ENCODE measurements at regions not wholly inside any gene's neighbourhood (a gene's known extent, or its start where the extent isn't known, plus 50 kb on each side); places are given as distances from the start of the nearest gene placed in this dataset.
"Not testable (repeated sequence)": the region's sequence is repeated elsewhere in the genome, so short reads cannot be mapped to it uniquely, and the experiment has no call there.

DNA sequence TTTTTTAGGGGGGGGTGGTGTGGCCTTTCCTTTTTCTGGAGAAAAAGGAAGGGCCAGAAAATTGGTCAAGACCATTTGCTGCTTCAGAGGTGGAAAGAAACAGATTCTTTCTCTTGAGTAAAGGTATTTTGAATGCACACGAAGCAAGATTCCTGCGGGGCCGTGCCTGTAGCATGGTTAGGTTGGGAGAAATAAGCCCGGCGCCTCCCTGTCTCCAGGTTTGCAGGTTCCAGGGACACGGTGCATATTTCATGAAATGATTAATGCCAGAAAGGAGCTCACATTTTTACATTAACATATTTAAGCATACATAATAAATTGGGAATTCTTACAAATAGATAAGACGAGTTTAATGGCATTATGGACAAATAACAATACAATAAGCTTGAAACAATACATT is 409.5 kb upstream of the IRX1 start:
- DNase-seq = no peak

DNA sequence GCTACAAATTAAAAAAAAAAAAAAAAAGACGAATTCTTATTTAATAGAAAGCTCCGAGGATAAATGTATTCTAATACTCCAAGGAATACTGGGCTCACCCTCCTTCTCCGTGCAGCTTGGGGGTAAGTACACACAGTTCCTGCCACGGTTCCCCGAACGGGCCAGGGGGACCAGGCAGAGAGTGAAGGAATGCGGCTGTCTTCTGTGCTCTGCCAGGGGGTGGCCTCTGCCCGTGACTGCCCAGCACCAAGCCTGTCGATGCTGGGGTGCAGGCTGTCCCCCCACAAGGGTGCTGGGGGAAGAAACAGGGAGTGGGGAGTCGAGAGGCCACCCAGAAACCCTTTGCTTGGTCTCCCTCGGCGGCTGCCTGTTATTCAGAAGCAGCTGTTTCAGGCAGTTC is 410.1 kb upstream of the IRX1 start:
- no peak for DNase-seq

DNA sequence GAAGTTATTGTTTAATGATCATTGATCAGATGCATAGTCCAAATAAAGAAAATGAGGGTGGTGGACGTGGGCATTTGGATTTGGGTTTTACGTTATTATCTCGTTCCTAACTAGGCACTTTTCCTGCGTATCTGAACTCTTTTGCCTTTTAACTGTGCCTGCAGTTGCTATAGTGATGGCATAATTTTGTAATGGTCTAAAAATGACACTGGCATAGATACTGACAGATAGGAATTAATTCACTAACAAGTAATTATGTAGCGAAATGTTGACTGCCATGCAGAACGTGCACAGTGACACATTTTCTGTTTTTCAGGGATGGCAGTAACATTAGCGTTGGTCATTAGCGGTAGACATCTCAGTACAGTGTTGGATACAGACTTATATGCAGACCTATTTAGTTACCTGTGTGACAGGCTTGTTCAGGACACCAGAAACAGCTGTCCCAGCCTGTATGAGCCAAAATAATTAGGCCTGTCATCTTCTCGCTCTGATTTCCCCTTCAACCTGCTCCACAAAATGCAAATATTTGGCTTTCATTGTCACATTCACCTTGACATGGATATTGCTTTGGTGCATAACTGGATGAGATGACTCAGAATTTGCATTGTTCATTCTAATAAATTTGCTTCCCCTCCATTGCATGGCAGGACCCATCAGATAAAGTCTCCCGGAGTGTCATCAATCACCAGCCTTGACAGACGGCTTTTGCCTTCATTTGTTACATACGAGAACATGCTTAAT is 413.3 kb upstream of the IRX1 start:
- no peak for DNase-seq

DNA sequence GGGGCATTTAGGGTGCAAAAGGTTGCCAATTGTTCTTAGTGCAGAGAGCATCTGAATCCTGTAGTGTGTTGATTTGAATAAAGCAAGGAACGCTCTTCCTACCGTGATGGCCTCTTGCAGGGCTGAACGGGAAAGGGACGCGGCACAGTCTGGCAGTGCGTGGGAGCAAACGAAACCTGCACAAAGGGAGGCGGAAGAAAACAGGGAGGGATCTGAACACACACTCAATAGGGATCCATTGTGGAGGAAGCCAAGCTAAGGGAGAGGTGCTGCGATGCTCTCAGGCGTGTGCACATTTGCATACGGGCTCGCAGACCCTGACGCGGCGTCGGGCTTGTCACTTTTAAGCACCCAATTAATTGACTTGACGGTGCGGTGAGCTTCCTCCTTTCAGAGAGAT is 414.0 kb upstream of the IRX1 start:
- no peak for DNase-seq

DNA sequence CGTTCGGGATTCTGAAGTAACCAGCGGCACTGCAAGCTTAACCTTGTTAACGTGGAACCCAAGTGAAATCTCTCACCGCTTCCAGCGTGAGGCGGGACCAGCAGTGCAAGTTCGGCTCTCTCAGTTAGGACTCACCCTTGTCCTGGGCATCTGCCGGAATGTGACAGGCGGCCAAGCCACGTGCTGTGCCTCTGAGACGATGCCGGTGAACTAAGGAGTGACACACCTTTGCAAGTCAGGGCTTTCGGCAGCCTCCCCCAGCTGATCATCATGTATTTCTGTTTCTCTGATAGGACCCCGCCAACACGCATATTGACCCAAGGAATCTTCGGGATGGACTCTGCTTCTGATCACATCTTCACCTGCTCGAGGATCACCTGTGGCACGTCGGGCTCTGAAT is 415.0 kb upstream of the IRX1 start:
- DNase-seq = no peak

DNA sequence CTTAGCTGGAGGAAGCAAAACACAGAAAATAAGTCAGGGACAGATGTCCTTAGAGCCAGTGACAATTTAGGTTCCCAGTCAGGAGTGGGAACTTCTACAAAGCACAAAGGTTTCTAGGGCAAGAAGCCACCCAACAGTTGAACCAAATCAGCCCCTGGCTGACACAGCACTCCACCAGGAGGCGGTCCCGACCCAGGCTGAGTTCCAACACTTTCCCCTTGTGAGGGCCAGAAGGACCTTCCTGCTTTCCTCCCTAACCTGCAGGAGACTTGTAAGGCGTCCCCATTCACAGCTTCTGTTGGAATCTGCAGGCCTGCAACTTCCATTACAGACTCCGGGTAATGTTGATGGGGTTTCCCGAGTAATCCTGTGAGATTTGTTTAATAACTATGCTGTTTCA is 416.4 kb upstream of the IRX1 start:
- no peak for DNase-seq

DNA sequence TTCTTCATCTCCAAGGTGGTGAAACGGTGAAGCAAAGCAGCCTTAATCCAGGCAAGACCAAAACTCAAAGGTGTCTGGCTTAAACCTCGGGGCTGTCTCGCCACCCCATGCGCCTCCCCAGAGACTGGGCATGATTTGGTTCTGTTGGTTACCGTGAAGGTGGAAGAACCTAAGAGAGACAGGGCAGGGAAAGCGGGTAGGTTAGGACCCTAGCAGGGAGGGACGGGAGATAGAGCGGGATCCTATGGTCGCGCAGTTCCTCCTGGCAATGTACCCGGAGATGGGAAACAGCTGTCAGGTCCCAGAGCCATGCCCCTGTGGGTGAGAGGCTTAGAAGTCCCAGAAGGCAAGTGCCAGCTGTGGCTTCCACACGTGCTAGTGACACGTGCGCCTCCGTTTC is 418.3 kb upstream of the IRX1 start:
- DNase-seq = no peak

DNA sequence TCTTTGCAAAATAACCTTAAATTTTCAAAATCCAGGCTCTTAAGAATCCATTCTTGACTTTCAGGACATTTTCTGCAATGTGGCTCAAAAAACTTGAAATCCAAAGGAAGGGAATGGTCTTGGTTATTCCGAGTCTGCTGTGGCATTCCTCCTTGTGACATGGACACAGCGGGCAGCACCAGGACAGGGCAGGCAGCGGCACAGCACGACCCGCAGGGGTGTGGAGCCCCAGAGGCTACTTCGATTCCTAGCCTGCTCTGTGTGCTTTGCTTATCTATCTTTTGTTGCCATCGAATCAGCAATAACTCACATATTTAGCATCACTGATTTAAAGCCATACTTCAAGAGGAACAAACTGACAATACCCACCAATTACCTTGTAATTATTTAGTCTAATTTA is 420.2 kb upstream of the IRX1 start:
- DNase-seq = no peak

DNA sequence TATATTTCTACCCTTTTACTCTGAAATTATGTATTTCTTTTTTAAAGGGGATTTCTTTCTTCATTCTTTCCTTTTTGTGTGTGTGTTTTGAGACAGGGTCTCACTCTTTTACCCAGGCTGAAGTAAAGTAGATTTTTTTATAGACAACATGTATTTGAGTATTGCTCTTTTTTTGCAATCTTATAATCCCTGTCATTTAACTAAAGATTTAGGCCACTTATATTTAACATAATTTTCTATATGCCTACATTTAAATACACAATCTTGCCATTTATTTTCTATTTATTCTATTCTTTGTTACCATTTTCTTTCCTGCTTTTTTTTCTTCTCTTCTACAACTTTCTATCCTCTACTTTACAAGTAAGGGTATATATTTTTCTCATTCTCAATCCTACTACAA is 416.0 kb upstream of the IRX2 start:
- no peak for DNase-seq

DNA sequence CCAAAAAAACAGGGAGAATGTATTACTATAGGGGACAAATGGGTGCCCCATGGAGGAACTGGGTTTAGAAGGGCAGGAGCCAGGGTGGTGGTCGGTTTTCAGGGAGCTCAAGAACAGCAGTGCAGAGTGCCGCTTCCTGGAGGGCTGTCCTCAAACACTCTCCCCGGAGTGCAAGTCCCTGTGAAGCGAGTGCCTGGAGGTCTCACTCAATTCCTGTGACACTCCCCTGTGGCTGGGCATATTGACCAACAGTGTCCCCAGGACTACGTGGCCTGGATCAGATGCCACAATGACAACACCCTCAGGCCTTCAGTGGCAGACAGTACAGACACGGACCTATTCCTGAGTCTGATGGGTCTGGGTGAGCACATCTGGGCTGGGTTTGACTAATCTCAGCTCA is 412.1 kb upstream of the IRX2 start:
- DNase-seq = no peak

DNA sequence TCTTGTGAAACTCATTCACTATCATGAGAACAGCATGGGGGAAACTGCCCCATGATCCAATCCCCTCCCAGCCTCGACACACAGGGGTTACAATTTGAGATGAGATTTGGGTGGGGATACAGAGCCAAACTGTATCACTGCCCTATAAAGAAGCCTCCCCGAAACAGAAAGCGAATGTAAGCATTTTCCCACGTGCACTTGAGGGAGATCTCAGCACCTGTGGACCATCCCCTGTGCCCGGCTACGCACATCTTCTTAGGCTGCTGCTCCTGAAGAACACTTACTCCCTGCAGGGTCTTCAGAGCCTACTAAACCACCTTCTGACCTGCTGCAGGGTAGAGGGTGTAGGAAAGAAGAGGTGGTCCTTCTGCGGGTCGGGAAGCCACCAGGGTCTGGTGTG is 410.2 kb upstream of the IRX2 start:
- DNase-seq = no peak

DNA sequence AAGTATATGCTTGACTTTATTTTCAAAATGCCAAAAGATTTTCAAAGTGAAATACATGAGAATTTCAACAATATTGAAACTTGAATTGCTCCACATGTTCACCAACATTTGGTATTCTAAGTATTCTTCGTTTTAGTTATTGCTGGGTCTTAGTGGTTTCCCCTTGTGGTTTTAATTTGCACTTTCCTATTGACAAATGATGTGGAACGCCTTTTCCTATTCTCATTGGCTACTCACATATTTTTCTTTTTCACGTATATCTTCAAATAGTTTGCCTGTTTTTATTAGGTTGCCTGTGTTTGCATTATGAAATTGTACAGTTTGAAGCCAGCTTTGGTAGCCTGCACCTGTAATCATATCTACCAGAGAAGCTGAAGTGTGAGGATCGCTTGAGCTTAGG is 405.7 kb upstream of the IRX2 start:
- no peak for DNase-seq

DNA sequence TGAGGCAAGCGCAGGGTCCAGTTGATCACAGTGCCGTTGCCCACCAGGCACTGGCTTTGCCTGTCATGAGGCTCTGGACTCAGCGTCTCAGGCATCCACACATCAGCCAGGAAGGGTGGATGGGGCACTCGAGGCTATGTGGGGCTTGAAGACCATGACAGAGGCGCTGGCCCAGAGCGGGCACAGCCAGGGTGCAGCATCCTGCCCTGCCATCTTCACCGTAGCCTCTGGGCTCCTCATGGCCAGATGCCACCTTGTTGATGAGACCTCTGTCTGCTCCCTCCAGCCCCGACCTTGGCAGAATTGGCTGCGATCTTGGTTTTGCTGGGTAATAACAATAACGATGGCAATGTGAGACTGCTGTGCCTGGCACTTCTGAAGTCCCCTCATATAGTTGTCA is 404.2 kb upstream of the IRX2 start:
- DNase-seq = no peak

DNA sequence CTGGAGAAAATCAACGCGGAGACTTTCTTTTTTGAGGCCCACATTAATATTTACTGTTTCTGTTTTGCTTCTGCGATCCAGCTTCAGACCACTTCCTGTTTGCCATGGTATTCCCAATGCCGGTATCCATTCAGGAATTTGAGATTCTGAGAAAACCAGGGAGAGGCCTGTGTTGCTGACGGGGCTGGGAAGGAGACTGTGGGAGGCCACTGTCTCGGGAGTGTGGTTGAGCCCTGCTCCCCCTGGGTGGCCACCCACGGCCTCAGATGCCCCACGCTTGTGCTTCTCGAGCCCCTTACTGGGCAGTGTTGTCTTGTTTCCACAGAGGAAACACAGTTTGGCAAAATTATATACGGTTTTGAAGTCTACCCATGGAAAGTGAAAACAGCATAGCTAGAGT is 403.6 kb upstream of the IRX2 start:
- DNase-seq = no peak

DNA sequence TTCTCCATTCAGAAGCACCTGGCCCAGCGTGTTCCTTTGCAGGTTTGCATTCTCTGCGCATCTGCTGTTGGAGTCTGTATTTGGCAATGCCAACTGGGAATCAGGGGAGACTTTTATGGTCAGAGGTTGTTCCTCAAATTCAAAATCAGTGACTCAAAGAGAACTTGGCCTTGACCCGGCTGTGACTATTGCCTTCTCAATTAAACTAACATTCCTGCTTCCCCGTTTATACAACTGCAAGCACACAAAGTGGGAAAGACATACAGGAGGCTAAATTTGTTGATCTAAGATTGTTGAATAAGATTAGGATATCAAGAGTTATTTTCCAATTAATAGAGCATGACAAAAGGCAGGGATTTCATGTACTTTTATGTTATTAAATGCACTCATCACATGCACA is 402.4 kb upstream of the IRX2 start:
- no peak for DNase-seq

DNA sequence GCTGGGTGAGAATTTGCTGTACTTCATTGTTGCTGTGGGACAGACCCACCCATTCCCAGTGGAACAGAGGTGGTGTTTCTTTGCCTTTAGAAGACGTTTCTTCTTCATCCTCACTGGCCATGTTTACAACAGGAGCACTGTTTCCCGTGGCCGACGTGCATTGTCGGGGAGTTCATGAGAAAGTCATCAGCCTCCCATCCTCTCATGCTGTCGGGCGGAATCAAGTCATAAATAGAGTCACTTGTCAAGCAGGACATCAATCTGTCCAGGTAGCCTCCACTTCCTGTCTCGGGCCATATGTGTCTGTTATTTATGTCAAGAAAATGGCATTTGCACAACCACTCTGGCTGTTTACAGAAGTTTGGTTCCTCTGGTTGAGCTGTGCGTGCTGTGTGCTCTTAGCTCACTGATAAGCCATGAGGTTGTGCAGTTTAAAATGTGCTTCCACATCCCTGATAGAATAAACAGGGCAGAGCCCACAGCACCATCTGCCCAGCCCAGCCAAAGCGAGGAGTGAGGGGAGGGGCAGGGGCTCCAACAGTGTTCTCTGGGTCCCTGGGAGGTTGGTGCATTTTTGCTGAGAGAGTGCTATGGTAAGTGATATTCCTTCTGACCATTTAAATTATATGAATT is 401.9 kb upstream of the IRX2 start:
- no peak for DNase-seq

DNA sequence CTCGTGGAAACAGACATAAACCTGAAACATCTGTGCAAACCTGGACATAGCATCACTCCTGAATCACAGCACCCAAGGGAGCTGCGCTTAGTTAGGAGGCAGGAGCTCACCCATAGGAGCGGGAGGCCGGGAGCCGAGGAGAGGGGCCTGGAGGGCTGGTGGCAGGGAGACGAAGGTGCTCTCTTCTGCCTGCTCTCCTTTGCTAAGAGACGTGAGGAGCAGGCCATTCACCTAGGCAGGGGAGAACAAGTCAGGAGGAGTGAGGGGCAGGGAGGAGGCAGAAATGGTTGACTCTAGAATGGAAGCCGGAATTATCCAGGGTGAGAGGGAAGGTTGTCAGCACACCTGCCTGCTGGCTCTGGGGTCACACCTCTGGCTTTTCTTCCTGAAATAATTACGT is 398.4 kb upstream of the IRX2 start:
- DNase-seq = no peak

DNA sequence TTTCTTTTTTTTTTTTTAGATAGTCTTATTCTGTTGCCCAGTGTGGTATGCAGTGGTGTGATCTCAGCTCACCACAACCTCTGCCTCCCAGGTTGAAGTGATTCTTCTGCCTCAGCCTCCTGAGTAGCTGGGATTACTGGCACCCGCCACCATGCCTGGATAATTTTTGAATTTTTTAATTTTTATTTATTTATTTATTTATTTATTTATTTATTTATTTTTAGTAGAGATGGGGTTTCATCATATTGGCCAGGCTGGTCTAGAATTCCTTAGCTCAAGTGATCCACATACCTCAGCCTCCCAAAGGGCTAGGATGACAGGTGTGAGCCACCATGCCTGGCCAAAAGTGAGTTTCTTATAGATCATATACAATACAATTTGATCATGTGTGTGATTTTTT is 395.9 kb upstream of the IRX2 start:
- DNase-seq = not testable (repeated sequence)

DNA sequence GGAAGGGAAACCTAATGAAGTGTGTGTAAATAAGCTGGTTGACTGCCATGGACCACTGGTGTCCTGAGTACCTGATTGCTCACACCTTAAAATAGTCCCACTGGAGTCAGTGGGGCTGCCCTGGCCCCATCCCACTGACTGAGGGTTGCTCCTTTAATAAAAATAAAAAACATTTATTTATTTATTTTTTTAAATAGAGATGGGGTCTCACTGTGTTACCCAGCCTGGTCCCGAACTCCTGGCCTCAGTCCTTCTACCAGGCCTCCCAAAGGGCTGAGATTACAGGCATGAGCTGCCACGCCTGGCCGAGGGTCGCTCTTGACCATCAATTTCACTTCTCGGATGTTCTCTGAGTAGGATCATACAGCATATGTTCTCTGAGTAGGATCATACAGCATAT is 394.2 kb upstream of the IRX2 start:
- no peak for DNase-seq

DNA sequence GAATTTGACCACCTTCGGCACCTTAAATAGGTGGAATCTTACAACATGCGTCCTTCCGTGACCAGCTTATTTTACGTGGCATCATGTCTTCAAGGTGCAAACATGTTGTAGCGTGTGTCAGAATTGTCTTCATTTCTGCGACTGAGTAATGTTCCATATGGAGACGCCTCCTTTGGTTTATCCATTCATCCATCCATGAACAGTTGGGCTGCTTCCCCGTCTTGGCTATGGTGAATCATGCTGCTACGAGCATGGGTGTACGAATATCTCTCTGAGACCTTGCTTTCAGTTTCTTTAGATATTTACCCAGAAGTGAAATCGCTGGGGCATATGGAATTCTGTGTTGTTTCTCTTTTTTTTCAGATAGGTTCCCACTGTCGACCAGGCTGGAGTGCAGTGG is 391.9 kb upstream of the IRX2 start:
- no peak for DNase-seq

DNA sequence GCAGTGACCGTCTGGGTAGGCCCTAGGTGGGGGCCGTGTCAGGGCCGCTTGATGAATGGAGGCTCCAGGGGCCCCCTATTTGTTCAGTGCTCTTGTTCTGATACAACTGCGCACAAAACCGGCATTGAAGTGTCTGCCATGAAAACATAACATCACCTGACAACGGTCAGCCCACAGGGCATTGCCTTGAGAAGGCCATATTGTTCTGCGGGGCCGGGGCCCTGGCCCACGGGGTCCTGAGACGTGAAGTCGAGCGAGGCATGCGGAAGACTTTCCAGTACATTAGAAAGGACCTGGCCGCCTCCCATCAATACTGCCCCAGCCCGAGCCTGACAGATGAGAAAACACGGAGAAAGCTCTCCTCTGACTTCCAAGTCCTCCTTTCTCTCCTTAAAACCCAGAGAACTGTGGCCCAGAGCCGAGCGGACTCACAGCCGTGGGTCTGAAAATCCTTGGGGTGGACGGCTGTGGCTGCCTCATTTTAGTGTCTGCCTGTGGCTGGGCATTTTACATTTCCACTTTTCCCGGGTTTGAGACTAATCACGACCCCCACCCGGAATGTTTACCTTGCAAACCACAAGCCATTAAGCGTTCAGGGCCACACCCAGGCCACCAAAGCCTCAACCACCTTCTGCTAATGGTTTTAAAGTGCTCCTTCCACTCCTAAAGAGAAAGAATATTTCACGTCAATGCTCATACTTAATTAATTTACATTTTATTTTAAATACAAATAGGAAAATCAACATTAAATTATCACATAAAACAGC is 391.0 kb upstream of the IRX2 start:
- DNase-seq = no peak

DNA sequence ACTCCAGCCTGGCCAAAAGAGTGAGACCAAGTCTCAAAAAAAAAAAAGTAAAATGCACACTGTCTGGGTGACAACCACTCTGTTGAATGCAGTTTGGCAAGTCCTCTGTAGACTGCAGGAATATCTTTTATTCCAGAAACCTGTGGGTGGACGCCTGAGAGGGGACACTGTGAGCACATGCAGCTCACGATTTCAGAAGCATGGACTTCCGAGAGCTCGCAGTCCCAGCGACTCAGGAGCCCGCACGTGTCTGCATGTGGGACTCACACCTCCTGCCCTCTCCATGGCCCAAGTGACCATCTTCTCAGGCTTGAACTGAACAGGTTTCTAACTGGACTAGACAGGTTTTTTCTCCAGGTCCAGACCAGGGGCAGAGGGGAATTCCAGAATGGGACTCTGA is 388.6 kb upstream of the IRX2 start:
- DNase-seq = no peak

DNA sequence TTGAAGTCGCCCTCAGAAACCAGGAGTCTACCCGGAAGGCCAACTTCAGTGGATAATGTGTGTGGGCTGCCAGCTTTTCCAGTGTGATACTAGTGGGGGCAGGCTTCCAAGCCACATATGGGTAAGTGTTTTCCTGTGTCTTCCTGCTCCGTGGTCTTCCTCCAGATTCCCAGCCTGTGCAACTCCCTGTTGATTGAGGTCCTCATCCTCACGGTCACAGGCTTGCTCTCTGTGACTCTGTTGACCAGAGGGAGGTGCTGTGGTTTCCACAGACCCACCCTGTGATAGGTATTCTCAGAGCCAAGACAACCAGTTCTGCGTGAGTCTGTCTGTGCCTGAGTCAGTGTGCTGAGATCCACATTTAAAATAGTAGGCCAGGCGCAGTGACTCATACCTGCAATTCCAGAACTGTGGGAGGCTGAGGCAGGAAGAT is 388.0 kb upstream of the IRX2 start:
- no peak for DNase-seq

DNA sequence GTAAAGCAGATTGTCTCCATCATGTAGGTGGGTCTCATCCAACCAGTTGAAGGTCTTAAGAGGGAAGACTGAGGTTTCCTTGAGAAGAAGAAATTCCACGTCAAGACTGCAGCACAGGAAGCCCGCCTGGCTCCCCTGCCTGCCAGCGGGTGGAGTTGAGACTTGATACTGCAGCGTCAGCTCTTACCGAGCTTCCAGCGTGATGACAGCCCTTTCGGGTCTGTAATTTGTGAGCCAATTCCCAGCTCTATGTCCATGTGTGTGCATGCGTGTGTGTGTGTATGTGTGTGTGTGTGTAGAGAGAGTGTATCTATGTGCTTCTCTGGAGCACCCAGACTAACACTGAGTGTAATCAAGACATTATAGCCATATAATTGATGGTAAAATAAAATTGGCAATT is 379.7 kb upstream of the IRX2 start:
- DNase-seq = no peak

All from activated CD8-positive, alpha-beta memory T cell treated with anti-CD3 and anti-CD28 coated beads, Interleukin-2, amount 50 U/mL, for 48 hours (primary cell).